Body of pancreas (tissue), 4 donors: ENCODE measurements at regions not wholly inside any gene's neighbourhood (a gene's known extent, or its start where the extent isn't known, plus 50 kb on each side); places are given as distances from the start of the nearest gene placed in this dataset.

Source experiments
- CTCF ChIP-seq, 7 experiments: fragments of 450-650 bp in 4 of 7; fragments of 200-600 bp in 3 of 7; sonication (generic) in 3 of 7; IDR thresholded peaks; one replicate each; pipeline ENCODE4 v1.5.1; 2016 to 2019; ENCODE audit warnings: antibody characterized with exemption in 7 of 7
- POLR2A ChIP-seq, 3 donors: fragments of 450-650 bp; IDR thresholded peaks; one replicate each; pipeline ENCODE4 v1.6.1; 2016; ENCODE audit warnings: antibody characterized with exemption in 3 of 3, mild to moderate bottlenecking in 2 of 3

- TF ChIP-seq CTCF (IDR thresholded peaks at IDR 0.05) (no peak), POLR2A (IDR thresholded peaks at IDR 0.05) (no peak)
These were observed 1819.8 kb upstream of the C9orf72 start for GRCh38 chr9:29393064-29393463.
